ENCODE measurements at regions not wholly inside any gene's neighbourhood (a gene's known extent, or its start where the extent isn't known, plus 50 kb on each side); places are given as distances from the start of the nearest gene placed in this dataset.
A peak's percentile ranks its signal among the peaks of the same experiment; 100 is the strongest.
"Not testable (repeated sequence)": the region's sequence is repeated elsewhere in the genome, so short reads cannot be mapped to it uniquely, and the experiment has no call there.

- no peak for DNase-seq (ENCODE audit: low spot score)
These were observed 463.4 kb upstream of the MIR17HG start for GRCh38 chr13:90884066-90884465.

GRCh38 chr13:90889906-90890834, 457.3 kb upstream of the MIR17HG start:
- DNase-seq (ENCODE audit: low spot score), result no peak

GRCh38 chr13:90891329-90891728, 456.2 kb upstream of the MIR17HG start:
- no peak for DNase-seq (ENCODE audit: low spot score)

GRCh38 chr13:90893199-90893598, 454.3 kb upstream of the MIR17HG start:
- not testable (repeated sequence) for DNase-seq (ENCODE audit: low spot score)

GRCh38 chr13:90896002-90896401, 451.5 kb upstream of the MIR17HG start:
- no peak for DNase-seq (ENCODE audit: low spot score)

- no peak for DNase-seq (ENCODE audit: low spot score)
These were observed 448.7 kb upstream of the MIR17HG start for GRCh38 chr13:90898811-90899210.

- no peak for DNase-seq (ENCODE audit: low spot score)
These were observed 448.1 kb upstream of the MIR17HG start for GRCh38 chr13:90899416-90899815.

- no peak for DNase-seq (ENCODE audit: low spot score)
These were observed 445.2 kb upstream of the MIR17HG start for GRCh38 chr13:90902255-90902654.

GRCh38 chr13:90906554-90906953, 440.9 kb upstream of the MIR17HG start:
- DNase-seq (ENCODE audit: low spot score), result no peak

GRCh38 chr13:90908792-90909191, 438.7 kb upstream of the MIR17HG start:
- DNase-seq (ENCODE audit: low spot score), result no peak

GRCh38 chr13:90910018-90910639, 437.4 kb upstream of the MIR17HG start:
- no peak for DNase-seq (ENCODE audit: low spot score)

GRCh38 chr13:90912247-90912646, 435.2 kb upstream of the MIR17HG start:
- DNase-seq (ENCODE audit: low spot score), result no peak

GRCh38 chr13:90918536-90918935, 429.0 kb upstream of the MIR17HG start:
- DNase-seq (ENCODE audit: low spot score), result peak; percentile 9

- no peak for DNase-seq (ENCODE audit: low spot score)
These were observed 428.3 kb upstream of the MIR17HG start for GRCh38 chr13:90919153-90919552.

- DNase-seq (ENCODE audit: low spot score), result no peak
These were observed 421.0 kb upstream of the MIR17HG start for GRCh38 chr13:90926459-90926858.

GRCh38 chr13:90928109-90928508, 419.4 kb upstream of the MIR17HG start:
- no peak for DNase-seq (ENCODE audit: low spot score)

GRCh38 chr13:90933097-90933826, 414.2 kb upstream of the MIR17HG start:
- no peak for DNase-seq (ENCODE audit: low spot score)

GRCh38 chr13:90934741-90935140, 412.7 kb upstream of the MIR17HG start:
- no peak for DNase-seq (ENCODE audit: low spot score)

GRCh38 chr13:90938848-90939247, 408.6 kb upstream of the MIR17HG start:
- no peak for DNase-seq (ENCODE audit: low spot score)

- no peak for DNase-seq (ENCODE audit: low spot score)
These were observed 403.5 kb upstream of the MIR17HG start for GRCh38 chr13:90943946-90944345.

GRCh38 chr13:90945146-90945545, 402.3 kb upstream of the MIR17HG start:
- DNase-seq (ENCODE audit: low spot score), result not testable (repeated sequence)

GRCh38 chr13:90946125-90946524, 401.4 kb upstream of the MIR17HG start:
- not testable (repeated sequence) for DNase-seq (ENCODE audit: low spot score)

GRCh38 chr13:90947976-90948375, 399.5 kb upstream of the MIR17HG start:
- DNase-seq (ENCODE audit: low spot score), result no peak
